Activated T-cell treated with anti-CD3 and anti-CD28 coated beads, Interleukin-2, amount 50 U/mL, for 48 hours (primary cell): ENCODE measurements at regions not wholly inside any gene's neighbourhood (a gene's known extent, or its start where the extent isn't known, plus 50 kb on each side); places are given as distances from the start of the nearest gene placed in this dataset.

Experiments
- DNase-seq, 2 experiments: peaks; one replicate each; pipeline ENCODE4 v3.0.0-alpha.2; 2020

DNA sequence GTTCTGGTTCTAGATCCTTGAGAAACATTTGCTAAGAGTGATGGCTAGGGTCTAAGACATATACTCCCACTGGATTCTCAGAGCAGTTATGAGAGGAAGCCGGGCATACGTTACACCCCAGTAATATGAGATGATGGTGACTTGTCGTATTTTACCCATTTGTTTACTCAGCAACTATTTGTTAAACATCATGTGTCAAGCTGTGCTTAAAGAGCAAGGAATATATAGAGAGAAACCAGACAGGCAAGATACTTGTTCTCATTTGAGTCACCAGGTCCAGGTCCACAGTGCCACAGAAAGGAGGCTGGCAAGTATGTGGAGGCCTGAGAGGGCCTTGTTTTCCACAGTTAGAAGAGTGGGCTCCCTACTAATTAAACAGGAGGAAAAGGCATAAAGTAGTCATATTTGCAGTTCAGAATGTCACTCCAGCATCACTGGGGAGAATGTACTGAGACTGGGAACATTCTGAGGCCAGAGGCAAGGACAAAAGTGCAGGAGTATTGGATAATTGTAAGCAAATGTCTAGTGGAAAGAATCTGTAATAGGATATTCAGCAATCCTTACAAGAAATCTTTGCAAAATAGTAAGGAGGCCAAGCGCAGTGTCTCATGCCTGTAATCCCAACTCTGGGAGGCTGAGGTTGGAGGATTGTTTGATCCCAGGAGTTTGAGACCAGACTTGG lies 142.2 kb downstream of the IRS2 start:
- no peak for DNase-seq

DNA sequence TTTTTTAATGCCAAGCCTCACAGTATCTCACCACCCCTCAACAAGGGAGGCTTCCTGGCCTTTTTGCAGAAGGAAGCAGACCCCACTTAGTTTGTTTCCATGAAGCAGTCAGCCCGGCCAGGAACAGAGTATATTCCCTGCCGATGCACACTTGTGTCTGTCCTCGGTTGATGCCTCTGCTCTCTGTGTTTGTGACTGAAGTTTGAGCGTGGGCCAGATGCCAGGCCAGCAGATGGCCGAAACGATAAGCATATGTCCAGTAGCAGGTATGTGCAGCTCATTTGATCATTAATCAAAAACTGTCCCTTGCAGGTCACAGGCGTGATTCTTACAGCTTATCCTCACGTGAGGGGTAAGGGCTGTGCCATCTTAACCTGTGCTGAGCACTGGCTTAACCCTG lies 144.0 kb downstream of the IRS2 start:
- DNase-seq: no peak

DNA sequence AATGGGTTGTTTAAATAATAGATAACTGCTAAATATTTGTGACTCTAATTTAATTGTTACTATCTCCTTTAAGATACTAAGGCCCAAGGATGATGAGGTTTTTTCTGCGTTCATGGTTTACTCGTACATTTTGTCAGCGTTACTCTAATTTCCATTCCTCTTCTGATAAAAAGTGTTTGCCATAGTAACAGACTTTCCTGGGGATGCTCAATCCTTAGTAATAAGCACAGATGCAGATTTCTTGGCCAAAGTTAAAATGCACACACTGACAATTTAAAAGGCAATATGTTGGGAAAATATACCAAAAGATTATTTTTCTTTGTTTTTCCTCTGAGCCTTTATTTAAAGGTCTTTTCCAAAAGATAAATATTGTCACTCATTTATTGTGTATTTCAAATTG lies 149.6 kb downstream of the IRS2 start:
- no peak for DNase-seq

DNA sequence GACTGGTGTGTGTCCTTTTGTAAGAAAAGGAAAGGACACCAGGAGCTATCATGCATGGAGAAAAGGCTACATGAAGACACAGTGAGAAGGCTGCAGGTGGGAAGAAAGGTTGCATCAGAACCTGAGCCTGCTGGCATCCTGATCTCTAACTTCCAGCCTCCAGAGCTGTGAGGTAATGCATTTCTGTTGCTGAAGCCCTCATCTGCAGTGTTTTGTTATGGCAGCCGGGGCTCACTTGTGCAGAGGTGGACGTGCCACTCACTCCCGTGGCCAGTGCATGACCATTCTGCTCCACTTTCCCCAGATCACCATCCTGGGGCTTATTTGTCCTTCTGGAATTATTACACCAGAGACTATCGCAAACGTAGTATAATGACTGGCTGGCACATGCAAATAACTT lies 155.3 kb downstream of the IRS2 start:
- no peak for DNase-seq

DNA sequence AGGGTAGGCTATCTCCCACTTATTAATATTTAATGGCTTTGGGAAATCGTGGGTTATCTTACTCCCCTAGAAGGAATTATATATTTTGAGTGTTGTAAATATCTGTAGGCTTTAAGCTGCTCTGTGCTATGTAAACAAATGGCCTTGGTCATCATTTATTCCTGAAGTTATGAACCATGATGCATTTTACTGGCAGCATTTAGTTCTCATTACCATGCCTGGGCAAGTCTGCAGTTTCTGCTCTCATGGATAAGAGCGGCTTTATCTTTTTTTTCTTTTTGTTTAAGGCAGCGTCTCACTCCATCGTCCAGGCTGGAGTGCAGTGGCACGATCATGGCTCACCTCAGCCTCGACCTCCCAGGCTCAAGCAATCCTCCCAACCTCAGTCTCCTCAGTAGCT lies 156.1 kb downstream of the IRS2 start:
- DNase-seq: no peak

DNA sequence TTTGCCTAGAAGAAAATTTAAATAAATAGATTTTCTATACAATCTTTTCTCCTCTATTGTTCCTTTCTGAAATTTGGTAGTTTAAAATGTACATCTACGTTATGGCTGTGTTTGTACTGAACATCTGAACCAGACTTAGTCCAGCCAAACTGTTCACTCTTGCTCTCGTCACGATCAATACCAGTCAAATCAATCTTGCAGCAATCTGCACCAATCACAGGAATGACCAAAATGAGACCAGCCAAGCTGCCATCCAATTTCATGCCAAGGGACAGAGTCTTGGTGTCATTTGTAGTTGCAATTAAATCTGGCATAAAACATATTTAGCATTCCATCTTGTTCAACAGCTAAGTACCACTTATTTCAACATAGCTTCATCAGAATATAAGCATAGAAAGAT lies 156.6 kb downstream of the IRS2 start:
- no peak for DNase-seq

DNA sequence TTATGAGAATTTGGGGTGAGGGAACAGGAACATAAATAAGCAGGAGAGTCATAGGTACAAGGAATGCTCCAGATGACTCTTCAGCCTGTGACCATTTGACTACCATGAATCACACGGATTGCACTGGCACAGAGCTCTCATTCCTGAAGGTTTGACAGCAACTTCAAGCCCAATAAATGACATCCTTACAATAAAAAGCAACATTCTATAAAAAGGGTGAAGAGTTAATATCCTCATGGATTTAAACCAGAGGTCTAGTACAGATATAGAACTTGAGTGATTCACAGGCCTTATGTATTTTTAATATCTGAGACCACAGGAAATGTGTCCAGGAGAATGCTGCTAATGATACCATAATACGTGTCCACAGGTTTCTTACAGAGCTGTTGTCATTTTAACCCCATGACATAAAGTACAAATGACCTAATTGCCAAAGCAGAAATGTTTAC lies 158.1 kb downstream of the IRS2 start:
- DNase-seq: no peak

DNA sequence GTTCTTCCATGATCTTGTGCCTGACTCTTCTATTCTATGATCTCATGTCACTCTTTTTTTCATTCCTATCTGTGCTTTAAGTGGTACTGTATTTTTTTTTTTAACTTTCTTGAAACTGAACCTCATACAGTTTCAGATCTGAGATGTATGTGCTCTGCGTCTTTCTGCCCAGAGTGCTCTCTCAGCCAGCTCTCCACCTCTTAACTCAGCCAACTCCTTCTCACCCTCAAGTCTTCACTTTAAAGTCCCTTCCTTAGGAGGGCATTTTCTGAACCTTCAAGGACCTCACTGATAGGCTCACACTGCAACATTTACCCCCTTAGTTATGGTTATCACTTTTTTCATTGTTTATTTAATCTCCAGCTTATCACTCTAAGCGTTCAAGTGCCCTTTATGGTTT lies 158.7 kb downstream of the IRS2 start:
- DNase-seq: no peak

DNA sequence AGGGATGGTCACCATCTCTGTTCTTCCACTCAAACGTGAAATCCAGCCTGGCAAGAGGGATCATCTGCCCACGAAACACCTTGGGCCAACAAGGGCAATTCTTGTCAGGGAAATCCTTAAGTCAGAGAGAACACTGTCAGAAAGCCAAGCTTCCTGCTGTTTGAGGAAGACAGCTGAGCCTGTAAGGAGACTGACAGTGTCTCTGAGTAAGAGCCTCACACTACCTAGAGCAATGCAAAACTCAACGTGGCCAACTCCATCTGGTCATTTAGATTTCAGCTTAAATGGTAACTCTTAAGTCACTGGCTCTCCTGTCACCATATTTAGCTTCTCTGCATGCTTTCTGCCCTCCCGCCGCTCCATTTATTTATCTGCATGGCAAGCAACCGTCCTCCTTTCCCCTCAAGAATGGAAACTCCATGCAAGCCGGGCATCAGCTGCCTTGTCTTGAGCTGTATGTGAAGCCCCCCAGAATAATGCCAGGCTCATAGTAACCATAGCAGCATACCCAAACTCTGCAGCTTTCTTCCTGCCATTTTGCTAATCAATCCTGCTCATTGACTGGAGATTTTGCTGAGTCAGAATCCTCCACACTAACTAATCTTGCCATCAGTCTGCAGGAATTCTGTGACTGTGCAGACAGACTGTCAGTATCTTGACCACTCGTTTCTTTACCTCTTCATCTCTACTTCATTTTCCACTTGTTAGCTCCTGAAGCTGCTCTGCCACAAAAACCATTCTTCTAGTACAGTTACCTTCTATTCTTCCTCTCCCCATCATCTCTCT lies 159.8 kb downstream of the IRS2 start:
- no peak for DNase-seq

DNA sequence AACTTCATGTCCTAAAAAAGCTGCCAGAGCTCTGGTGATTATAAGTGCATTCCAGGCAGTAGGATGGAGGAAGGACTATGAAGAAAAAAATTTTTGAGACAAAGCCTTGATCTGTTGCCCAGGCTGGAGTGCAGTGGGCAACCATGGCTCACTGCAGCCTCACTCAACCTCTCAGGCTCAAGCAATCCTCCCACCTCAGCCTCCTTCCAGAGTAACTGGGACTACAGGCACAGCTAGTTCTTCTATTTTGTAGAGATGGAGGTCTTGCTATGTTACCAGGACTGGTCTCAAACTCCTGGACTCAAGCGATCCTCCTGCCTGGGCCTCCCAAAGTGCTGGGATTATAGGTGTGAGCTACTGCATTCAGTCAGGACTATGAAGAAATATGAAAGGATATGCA lies 161.2 kb downstream of the IRS2 start:
- DNase-seq: no peak

DNA sequence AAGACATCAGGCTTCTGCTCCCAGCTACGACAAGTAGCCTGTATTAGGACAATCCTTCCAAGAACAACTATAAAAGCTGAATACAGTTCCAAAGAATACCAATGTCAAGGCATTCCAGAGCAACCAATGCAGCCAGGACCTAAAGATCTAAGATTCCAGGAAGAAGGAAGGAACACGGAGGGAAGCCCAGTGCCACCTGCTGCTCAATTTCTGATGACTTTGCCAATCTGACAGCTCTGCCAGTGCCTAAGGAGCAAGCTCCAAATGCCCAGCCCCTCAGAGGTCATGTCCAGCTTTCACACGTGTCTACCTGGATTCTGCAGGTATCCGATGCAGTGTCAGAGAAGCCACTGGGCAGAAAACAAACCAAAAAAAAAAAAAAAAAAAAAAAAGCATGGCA lies 164.4 kb downstream of the IRS2 start:
- no peak for DNase-seq

DNA sequence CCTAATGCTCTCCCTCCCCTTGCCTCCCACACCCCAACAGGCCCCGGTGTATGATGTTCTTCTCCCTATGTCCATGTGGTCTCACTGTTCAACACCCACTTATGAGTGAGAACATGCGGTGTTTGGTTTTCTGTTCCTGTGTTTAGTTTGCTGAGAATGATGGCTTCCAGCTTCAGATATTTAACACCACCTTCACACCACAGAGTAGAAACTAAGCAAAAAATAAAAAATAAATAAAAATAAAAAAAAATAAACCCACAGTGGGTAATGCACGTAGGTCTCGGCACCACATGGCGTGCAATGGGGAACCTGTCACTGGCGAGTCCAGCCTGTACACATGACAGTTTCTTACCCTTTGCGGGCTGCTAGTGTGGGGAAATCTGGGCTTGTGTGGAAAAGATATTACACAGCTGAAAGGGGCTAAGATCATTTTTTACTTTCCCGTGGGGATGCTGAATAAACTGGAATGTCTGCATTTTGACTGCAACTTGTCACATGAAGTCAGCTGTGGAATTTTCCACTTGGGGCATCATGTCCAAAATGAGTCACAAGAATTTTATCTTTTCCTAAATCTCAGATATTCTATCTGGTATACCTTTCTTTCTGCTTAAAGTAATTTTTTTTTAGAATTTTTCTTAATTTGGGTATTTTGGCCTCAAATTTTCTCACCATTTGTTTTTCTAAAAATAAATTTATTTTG lies 170.5 kb downstream of the IRS2 start:
- no peak for DNase-seq

DNA sequence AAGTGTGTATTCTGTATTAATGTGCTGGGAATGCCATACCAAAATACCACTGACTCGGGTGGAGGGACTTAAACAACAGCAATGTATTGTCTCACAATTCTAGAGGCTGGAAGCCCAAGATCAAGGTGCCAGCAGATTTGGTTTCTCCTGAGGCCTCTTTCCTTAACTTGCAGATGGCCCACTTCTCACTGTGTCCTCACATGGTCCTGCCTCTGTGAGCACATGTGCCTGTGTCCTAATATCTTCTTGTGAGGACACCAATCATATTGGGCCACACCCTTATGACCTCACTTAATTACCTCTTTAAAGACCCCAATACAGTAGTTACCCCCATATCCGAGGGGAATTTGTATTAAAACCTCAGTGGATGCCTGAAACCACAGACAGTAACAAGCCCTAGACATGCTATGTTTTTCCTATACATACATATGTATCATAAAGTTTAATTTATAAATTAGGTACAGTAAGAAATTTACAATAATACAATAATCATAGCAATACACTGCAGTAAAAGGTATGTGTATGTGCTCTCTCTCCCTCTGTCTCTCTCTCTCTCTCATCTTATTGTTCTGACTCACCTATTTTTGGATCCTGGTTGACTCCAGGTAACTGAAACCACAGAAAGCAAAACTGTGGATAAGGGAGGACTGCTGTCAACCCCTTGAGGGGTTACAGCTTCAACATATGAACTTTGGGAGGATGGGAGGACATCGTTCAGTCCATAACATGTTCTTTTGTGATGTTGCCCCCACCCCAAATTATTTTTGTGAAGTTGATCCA lies 174.3 kb downstream of the IRS2 start:
- DNase-seq: no peak

DNA sequence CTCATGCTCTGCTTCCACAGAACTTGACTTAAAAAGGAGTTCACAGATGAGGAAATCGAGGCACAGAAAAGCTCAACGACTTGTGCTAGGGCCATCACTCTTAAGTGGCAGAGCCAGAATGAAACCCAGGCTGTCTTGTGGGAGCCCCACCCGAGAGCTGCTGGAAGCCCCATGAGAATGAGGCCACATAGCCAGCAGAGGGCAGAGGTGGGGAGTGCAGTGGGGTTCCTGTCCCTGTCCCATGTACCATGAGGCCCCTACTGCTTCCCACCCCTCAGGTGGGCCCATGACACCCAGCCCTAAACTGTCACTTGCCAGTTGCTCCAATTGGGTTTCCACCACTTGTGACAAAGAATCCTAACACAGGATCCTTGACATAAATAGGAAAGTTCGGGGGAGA lies 175.9 kb downstream of the IRS2 start:
- DNase-seq: peak; percentile 21 to 43

DNA sequence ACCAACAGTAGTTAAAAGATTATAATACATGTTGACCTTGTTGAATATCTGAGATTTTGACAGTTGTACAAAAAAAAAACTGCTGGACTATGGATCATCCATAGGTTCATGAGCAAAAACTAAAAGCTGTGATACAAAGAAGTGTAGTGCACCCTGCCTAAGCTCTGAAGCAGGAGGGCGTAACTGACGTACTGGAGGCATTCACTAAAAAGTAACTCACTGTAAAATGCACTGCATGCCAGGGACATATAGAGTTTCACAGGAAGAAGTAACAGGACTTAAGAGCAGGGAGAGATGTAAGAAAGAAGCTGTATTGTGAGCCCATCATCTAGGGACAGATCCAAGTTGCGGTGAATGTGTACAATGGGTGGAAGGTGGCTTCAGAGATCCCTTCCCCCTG lies 177.9 kb downstream of the IRS2 start:
- DNase-seq: no peak

DNA sequence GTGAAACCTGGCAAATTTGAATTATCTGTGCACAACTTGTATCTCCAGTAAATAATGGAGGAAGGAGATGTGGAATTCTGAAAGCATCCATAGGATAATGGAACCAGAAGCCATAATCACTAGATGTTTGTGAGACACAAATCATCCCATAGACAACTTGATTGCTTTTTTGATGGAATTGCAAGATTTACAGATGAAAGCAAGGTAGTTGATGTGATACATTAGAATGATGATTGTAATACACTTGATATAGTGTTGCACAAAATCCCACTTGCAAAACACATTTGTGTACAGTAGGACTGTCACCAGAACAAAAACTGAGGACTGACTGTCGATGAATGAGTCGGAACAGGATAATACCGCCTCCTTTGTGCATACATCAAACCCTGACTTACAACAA lies 178.3 kb downstream of the IRS2 start:
- no peak for DNase-seq

DNA sequence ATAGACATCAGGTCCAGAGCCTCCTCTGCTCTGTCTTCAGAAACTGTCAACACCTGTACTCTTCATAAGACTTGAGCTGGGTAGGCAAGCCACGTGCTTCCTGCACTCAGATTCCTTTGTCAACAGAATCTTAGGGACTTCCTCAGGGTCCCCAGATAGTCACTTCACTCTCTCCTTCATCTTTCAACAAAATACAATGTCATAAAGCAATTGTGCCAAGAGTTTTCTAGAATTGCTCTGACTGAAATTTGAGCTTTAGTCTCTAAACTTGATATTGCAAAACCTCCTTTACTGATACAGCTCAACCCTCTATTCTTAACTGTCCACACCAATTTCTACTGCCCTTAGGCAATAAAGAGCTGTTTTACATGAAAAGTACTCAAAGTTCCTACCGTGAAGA lies 179.9 kb downstream of the IRS2 start:
- DNase-seq: no peak

DNA sequence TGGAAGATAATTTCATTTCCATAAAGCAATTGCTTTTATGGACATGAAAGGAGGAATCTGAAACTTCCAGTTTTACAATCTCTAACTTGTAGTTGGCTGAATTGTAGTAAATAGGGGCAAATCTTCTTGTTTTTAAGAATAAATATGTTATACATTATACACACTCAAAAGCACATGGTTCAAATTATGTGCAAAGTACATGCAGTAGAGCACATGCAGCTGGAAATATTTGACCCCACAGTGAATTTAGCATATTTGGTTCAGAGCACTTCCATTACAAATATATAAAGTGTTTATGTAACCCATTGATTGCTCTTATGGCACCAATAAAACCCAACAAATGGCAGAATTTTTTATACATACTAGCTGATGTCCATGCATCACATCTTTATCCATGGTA lies 180.5 kb downstream of the IRS2 start:
- DNase-seq: no peak

DNA sequence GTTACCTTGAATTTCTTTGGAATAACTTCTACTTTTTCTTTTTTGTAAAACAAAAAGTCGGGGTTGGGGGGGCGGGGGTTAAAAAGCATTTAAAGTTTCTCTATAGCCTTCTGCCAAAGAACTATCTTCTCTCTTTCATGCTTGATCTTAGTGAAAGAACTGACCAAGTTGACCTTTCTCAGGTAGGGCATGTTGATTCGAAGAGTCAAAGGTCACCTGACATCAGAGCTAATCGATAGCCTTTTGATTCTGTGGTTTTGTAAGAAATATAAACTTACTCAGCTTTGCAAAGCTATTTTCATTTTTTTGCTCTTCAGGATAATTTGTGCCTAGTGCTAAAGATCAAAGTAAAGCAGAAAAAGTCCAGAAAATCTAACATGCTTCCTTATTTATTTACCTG lies 181.5 kb downstream of the IRS2 start:
- DNase-seq: no peak

DNA sequence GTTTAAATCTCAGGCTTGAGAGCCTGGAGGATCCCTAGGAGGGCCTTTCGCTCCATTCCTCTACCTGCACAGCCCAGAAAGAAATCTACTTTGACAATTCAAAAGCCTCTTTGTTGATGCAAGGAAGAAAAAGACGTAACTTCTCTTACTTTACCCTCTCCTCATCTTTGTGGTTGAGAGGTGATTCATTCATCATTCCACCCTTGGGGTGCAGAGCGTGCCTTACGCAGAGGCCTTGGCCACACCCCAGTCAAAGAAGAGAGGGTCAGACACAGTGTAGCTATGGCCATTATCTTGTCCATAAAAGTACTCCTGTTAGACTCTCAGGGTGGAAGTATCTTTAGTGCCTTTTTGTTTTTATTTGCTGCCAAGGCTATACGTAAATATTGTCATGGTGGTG lies 184.0 kb downstream of the IRS2 start:
- no peak for DNase-seq

DNA sequence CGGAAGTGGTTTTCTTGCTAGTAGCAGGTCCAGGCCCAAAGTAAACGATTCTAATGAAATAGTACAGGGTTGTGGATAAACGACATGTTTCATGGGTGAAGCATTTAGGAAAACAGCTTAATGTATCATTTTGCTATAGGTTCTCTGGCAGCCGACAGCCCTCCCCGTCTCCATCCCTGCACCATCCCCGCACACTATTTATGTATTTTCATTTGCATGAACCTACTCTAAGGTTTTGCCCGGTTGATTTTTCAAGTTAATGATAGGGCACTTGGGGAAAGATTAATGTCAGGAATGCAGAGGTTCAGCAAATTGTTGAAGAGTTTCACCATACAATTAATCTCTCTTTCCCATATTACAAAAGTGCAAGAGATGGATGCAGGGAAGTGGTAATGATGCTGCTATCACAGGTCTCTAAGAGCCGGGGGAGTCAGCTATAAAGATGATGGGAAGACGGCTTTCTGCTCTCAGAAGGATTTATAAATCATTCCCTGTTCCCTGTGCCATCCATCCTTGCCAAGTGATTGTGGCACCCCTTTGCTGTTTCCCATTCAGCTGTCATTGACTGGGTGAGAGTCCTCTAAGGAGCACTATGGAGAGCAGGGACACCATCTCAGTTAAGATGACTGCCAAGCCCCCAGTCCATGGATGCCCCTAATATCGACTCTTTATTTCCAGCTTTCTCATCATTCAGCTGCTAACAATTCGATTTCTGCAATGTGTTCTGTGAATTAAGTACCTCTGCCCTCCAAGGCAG lies 186.3 kb downstream of the IRS2 start:
- no peak for DNase-seq

DNA sequence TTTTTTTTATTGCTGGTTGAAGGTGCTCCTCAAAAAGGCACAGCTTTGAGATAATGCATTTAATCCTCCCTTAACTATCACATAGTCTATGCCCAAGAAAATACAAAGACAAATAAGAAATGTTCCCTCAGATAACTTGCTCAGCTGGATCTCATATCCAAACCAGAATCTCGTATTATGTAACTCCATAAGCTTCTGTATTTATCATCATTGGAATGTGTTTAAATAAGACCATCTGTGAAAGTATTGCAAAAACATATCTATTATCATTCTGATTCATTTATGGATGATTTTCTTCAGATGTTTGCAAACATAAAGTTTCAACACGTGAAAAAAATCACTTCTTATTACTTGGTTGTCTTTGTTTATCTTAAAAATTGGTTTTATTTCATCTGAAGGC lies 190.9 kb downstream of the IRS2 start:
- no peak for DNase-seq

DNA sequence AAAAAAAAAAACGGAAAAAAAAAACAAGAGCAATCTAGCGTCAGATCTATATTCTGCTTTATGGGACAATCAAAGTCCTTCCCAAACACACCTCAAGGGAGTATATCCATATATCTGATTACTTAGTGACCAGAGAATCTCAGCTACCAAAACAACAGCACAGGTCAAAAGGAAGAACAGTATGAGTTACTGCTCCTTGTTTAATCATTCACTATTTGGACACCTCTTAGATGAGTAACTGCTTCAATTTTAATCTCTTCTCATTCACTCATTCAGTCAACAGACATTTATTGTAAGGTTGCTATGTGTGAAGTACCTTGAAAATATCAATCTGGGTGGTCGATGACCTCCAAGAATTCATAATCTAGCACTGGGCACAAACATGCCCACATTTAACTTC lies 193.2 kb downstream of the IRS2 start:
- DNase-seq: no peak
